ENCODE measurements at regions not wholly inside any gene's neighbourhood (a gene's known extent, or its start where the extent isn't known, plus 50 kb on each side); places are given as distances from the start of the nearest gene placed in this dataset.

DNA sequence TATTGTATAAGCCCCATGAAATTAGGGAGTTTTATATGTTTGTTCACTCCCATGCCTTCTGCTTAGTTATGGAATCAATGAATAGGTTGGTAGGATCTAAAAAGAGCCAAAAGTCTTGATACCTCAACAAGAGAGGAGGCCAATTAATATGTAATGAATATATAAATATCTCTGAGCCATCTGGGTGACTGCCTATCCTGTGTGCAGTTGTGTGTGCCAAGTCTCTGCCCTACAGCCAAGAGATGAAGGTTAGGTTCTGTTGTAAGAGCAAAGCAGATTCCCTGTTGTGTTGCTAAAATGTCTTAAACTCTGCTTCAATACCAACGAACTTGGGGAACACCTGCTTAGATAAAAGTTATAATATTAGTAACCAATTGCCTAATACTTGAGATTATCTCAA is 61.8 kb upstream of the GORAB start:
- no peak overlapping the region for H3K27ac ChIP-seq
- no peak for TF ChIP-seq ZFX (IDR thresholded peaks at IDR 0.05)
- TF ChIP-seq, protein P1, sequence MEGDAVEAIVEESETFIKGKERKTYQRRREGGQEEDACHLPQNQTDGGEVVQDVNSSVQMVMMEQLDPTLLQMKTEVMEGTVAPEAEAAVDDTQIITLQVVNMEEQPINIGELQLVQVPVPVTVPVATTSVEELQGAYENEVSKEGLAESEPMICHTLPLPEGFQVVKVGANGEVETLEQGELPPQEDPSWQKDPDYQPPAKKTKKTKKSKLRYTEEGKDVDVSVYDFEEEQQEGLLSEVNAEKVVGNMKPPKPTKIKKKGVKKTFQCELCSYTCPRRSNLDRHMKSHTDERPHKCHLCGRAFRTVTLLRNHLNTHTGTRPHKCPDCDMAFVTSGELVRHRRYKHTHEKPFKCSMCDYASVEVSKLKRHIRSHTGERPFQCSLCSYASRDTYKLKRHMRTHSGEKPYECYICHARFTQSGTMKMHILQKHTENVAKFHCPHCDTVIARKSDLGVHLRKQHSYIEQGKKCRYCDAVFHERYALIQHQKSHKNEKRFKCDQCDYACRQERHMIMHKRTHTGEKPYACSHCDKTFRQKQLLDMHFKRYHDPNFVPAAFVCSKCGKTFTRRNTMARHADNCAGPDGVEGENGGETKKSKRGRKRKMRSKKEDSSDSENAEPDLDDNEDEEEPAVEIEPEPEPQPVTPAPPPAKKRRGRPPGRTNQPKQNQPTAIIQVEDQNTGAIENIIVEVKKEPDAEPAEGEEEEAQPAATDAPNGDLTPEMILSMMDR (conservative IDR thresholded peaks at IDR 0.05): no peak

DNA sequence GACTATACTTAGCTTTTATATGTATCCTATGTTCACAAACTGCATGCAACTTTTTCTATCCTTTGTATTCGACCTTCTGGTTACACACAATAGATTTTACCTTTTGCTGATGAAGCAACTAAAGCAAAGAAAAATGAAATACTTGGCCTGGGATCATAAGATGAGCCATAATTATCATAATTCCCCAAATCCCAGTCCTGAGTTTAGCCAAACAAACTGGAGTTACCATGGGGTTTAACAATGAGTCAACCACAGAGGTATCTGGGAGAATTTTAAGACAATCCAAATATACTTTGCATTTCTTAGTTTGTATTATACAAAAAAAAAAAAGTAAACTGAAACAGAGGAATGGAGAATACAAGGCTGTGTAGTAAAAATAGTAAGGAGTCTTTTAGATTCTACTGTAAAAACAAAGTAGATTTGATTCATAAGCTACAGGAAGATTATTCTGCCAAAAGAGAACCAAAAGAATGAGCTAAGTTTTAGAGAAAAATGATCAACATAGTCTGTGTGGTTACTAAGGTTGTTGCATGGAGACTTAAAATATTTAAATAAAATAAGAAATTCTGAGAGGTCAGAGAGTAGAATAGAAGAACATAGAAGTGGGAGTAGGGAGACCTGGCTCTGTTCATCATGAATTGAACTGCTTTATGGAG is 60.4 kb upstream of the GORAB start:
- H3K27ac ChIP-seq: no peak overlapping the region
- TF ChIP-seq, protein P1 (conservative IDR thresholded peaks at IDR 0.05): no peak
- no peak for TF ChIP-seq ZFX (IDR thresholded peaks at IDR 0.05)

DNA sequence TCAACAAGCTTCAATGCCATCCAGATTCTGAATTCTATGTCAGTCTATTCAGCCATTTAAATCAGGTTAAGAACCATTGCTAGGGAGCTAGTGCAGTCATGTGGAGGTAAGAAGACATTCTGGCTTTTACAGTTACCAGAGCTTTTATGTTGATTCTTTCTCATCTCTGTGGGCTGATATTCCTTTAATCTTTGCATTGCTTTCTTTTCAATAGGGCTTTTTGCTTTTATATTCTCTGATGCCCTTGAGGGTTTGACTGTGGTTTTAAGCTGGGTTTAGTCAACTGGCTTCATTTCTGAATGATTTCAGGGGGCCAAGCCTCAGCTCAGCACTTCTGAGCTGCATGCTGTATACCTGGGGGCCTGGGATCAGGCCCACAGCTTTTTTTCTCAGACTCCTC is 51.0 kb upstream of the GORAB start:
- no peak overlapping the region for H3K27ac ChIP-seq
- TF ChIP-seq, protein P1 (conservative IDR thresholded peaks at IDR 0.05): no peak
- TF ChIP-seq ZFX (IDR thresholded peaks at IDR 0.05): no peak
